Osteocyte (in vitro differentiated cells): ENCODE measurements at regions not wholly inside any gene's neighbourhood (a gene's known extent, or its start where the extent isn't known, plus 50 kb on each side); places are given as distances from the start of the nearest gene placed in this dataset.

ENCODE experiments used
- DNase-seq: peaks from one replicate; pipeline ENCODE4 v3.0.0; 2021; ENCODE audit warnings: mixed read lengths; ENCODE audit not compliant: unreplicated experiment; ENCODE audit errors: extremely low spot score
- H3K27ac Mint-ChIP-seq: one replicate; pipeline ENCODE4 v1.8.0; 2021; ENCODE audit warnings: mild to moderate bottlenecking, mixed read lengths; ENCODE audit not compliant: unreplicated experiment
- H3K27me3 Mint-ChIP-seq: one replicate; pipeline ENCODE4 v1.8.0; 2021; ENCODE audit warnings: mixed read lengths; ENCODE audit not compliant: unreplicated experiment
- H3K36me3 Mint-ChIP-seq: one replicate; pipeline ENCODE4 v1.8.0; 2021; ENCODE audit warnings: mixed read lengths; ENCODE audit not compliant: unreplicated experiment
- H3K4me1 Mint-ChIP-seq: one replicate; pipeline ENCODE4 v1.8.0; 2021; ENCODE audit warnings: mixed read lengths; ENCODE audit not compliant: unreplicated experiment
- H3K4me3 Mint-ChIP-seq: one replicate; pipeline ENCODE4 v1.8.0; 2021; ENCODE audit warnings: mild to moderate bottlenecking, moderate library complexity, mixed read lengths; ENCODE audit not compliant: unreplicated experiment
- H3K9me3 Mint-ChIP-seq: one replicate; pipeline ENCODE4 v1.8.0; 2021; ENCODE audit warnings: mixed read lengths; ENCODE audit not compliant: unreplicated experiment
- TF ChIP-seq, protein P1 (sequence below): fragments of 200-600 bp; sonication (generic); IDR thresholded peaks from 2 replicates; pipeline ENCODE4 v1.5.0; 2021; ENCODE audit warnings: antibody characterized with exemption, mild to moderate bottlenecking, moderate library complexity

DNA sequence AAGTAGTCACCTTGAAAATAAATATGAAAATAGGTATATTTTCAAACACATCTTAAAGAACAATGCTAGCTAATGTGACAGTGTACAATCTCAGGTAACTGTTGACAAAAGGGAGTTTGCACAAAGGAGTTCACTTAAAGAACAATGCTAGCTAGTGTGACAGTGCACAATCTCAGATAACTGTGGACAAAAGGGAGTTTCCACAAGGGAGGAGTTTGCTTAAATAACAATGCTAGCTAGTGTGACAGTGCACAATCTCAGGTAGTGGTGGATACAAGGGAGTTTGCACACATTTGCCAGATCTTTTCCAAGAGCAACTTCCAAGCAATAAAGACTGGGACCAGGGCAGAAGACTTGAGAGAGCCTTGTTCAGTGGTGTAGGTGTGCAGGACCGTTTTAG is 442.9 kb upstream of the FTMT start:
- no peak overlapping the region for H3K27ac Mint-ChIP-seq
- H3K9me3 Mint-ChIP-seq, result no peaks in the 10 kb centered on the region

DNA sequence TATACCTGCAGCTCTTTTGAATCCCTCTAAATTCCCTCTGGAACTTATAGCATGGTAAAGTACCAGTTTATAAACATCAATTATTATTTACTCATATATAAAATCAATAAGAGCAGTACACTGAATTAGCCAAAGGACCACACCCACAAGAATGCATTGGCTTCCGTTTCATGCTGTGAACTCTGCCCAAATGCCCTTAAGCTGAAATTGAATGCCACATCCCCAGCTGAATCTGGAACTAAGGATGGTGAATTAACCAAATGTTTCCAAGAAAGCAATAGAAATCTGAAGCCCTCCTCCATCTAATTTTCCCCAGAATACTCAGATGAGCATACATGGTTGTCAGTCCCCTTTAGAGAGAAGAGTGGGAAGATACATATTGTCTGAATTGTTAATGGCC is 436.4 kb upstream of the FTMT start:
- Mint-ChIP-seq H3K9me3 (no peaks in the 10 kb centered on the region), H3K4me1 (peaks cover 14% of the 10 kb centered on the region), H3K36me3 (no peaks in the 10 kb centered on the region), H3K27me3 (peaks cover 7% of the 10 kb centered on the region), H3K4me3 (no peak overlapping the region), H3K27ac (no peak overlapping the region)
- no peak for DNase-seq
- TF ChIP-seq, protein P1, sequence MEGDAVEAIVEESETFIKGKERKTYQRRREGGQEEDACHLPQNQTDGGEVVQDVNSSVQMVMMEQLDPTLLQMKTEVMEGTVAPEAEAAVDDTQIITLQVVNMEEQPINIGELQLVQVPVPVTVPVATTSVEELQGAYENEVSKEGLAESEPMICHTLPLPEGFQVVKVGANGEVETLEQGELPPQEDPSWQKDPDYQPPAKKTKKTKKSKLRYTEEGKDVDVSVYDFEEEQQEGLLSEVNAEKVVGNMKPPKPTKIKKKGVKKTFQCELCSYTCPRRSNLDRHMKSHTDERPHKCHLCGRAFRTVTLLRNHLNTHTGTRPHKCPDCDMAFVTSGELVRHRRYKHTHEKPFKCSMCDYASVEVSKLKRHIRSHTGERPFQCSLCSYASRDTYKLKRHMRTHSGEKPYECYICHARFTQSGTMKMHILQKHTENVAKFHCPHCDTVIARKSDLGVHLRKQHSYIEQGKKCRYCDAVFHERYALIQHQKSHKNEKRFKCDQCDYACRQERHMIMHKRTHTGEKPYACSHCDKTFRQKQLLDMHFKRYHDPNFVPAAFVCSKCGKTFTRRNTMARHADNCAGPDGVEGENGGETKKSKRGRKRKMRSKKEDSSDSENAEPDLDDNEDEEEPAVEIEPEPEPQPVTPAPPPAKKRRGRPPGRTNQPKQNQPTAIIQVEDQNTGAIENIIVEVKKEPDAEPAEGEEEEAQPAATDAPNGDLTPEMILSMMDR, result no peak

More for the DNA sequence above, 442.9 kb upstream of the FTMT start:
- Mint-ChIP-seq H3K27me3 (peaks cover 7% of the 10 kb centered on the region), H3K36me3 (no peaks in the 10 kb centered on the region), H3K4me3 (no peak overlapping the region), H3K4me1 (no peaks in the 10 kb centered on the region)
- no peak for DNase-seq
- TF ChIP-seq, protein P1, result no peak

DNA sequence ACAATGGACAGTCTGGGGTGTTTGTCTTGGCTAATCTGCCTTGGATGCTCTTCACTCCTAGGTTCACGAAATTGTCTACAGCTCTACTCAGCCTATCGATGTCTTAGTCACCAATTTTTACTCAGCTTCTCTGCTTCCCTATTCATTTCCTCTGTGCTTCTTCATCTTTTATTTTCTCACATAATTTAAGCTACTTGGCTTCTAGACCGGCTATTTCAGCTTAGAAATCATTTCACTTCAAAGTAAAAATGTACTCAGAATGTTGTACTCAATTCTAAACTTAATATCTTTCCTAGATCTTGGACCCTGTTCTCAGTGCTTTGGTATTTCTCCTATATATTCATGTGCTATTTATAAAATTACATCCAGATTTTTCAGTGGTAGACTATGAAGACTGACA is 430.0 kb upstream of the FTMT start:
- Mint-ChIP-seq H3K4me3 (no peak overlapping the region), H3K9me3 (no peaks in the 10 kb centered on the region), H3K27me3 (peaks cover 9% of the 10 kb centered on the region), H3K27ac (no peak overlapping the region), H3K4me1 (peaks cover 7% of the 10 kb centered on the region), H3K36me3 (no peaks in the 10 kb centered on the region)
- no peak for DNase-seq
- TF ChIP-seq, protein P1, result no peak

DNA sequence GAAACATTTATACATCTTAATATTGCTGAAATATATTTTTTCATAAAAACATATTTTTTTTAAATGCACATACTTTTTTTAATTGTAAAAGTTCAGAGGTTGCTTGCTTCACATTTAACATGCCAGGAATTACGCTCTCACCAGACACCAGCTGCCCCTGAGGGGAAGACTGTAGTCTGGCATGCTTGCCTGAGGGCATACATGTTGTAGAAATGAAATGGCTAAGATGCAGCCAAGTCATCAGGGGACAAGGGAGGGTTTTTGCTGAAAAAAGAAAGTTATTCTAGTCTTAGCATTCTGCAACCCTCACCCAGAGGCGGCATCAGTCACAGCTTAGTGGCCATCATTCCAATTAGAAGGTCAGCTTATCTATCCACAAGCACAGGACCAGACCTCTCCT is 426.7 kb upstream of the FTMT start:
- H3K36me3 Mint-ChIP-seq, result no peaks in the 10 kb centered on the region
- H3K4me3 Mint-ChIP-seq, result no peak overlapping the region
- H3K4me1 Mint-ChIP-seq, result peaks cover 7% of the 10 kb centered on the region
- no peak overlapping the region for H3K27ac Mint-ChIP-seq
- peaks cover 2% of the 10 kb centered on the region for H3K27me3 Mint-ChIP-seq
- TF ChIP-seq, protein P1, result no peak
- H3K9me3 Mint-ChIP-seq, result no peaks in the 10 kb centered on the region
- DNase-seq, result no peak

DNA sequence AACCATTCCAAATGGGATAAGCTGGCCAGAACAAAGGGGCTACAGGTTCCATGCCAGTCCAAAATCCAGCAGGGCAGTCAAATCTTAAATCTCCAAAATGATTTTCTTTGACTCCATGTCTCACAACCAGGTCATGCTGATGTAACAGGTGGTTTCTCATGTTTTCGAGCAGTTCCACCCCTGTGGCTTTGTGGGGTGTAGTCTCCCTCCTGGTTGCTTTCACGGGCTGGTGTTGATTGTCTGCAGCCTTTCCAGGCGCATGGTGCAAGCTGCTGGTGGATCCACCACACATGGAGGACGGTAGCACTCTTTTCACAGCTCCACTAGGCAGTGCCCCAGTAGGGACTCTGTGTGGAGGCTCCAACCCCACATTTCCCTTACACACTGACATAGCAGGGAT is 425.5 kb upstream of the FTMT start:
- Mint-ChIP-seq H3K9me3 (no peaks in the 10 kb centered on the region), H3K4me3 (no peak overlapping the region), H3K4me1 (peaks cover 10% of the 10 kb centered on the region), H3K27ac (no peak overlapping the region), H3K36me3 (no peaks in the 10 kb centered on the region), H3K27me3 (peaks cover 5% of the 10 kb centered on the region)
- TF ChIP-seq, protein P1, result no peak
- no peak for DNase-seq
